Stimulated activated CD4-positive, alpha-beta T cell treated with anti-CD3 and anti-CD28 coated beads, Interleukin-2, amount 100 ng/mL, for 4 hours (primary cell): ENCODE measurements at regions not wholly inside any gene's neighbourhood (a gene's known extent, or its start where the extent isn't known, plus 50 kb on each side); places are given as distances from the start of the nearest gene placed in this dataset.

ENCODE experiments used
- DNase-seq: peaks from one replicate; pipeline ENCODE4 v3.0.0-alpha.2; 2020; ENCODE audit warnings: low read depth

GRCh38 chr3:115330430-115330829 is 183.3 kb upstream of the ZBTB20 start:
- DNase-seq, result no peak

DNA sequence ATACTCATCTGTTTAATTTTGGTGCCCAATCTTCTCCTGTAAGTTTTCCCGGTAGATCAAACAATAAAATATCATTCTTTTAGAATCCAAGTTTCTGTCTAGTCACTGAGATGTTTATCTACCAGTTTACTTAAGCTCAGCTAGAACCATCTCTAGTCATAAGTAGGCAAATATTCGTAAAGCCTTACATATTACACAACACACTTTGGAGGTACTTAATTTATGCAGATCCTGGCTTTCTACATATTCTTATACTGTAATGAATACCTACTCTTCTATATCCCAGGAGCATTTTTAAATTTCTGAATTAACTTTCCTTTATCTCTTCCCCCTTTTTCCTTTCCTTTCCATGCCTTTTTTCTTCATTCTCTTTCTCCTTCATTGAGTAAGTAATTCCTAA is 185.9 kb upstream of the ZBTB20 start:
- DNase-seq, result no peak

GRCh38 chr3:115336836-115337235 is 189.7 kb upstream of the ZBTB20 start:
- DNase-seq, result no peak

DNA sequence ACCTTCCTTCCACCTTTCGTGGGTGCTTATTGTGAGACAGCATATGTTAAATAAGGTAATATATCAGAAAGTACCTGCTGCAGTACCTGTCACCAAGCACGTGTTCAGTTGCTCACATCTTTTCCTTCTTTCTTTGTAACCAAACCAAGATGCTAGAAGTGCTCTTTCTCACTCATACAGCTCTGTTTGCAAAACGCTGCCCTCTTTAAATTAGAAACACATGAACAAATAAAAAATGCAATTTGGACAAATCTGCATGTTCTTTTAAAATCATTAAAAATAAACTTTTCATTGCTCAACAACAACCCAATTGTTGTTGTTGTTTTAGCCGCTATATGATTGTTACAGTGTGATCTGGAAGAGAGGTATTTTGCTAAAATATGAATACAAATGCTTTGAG is 193.5 kb upstream of the ZBTB20 start:
- no peak for DNase-seq

- no peak for DNase-seq
These were observed 194.1 kb upstream of the ZBTB20 start for GRCh38 chr3:115341208-115341607.

- DNase-seq, result no peak
These were observed 200.6 kb upstream of the ZBTB20 start for GRCh38 chr3:115347737-115348136.

DNA sequence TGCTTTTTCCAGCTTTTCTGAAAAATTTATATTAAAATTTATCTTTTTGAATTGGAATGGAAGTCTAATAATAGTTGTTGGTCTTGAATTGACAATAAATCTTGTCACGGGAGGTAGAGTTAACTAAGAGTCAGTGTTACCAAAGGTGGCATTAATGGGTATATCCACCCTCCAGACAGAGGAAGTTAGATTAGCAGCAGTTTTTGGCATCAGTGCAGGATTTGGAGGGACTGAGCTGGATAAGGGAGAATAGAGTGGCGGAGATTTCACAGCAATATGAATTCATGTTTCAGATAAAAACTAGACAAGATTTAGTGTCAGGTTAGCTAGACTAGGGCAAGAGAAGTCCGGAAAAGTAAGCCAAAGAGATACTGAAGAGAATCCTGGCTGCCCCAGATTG is 201.3 kb upstream of the ZBTB20 start:
- DNase-seq, result no peak

- DNase-seq, result no peak
These were observed 202.1 kb upstream of the ZBTB20 start for GRCh38 chr3:115348951-115349745.

DNA sequence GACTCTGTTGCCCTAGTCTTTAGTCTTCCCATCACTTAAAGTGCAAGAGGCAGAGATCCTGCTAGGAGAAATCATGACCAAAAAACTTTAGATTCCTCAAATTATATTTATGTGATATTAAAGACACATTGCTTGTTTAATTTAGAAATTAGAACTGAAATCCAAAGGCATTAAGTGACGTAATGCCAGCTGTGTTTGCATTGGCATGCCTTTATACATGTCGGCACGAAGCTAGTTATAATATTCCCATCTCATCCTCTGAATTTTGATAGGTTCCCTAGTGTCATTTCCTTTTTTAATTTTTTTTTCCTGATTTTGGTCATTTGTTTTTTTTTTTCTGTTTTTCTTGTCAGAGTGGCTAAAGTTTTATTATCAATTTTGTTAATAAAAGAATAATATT is 203.5 kb upstream of the ZBTB20 start:
- no peak for DNase-seq

DNA sequence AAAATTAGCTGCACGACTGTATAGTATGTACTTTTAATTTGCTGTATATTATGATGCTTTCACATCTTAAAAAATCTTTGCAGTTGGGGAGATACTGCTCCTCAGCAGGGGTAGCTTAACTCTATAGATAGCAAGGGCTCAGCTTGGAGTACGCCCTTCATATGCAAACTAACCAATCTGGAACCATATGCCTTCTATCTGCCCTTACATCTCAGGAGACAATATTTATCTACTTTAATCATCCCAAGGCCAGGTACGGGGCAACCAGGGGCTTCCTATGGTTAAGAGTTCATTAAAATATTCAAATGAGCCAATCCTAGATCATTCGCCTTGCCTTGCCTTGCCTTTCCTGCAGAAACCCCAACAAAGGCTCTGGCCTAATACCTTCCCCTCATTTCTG is 204.1 kb upstream of the ZBTB20 start:
- DNase-seq, result no peak

GRCh38 chr3:115354010-115354409 is 206.9 kb upstream of the ZBTB20 start:
- no peak for DNase-seq

GRCh38 chr3:115357456-115357855 is 210.4 kb upstream of the ZBTB20 start:
- DNase-seq, result no peak

DNA sequence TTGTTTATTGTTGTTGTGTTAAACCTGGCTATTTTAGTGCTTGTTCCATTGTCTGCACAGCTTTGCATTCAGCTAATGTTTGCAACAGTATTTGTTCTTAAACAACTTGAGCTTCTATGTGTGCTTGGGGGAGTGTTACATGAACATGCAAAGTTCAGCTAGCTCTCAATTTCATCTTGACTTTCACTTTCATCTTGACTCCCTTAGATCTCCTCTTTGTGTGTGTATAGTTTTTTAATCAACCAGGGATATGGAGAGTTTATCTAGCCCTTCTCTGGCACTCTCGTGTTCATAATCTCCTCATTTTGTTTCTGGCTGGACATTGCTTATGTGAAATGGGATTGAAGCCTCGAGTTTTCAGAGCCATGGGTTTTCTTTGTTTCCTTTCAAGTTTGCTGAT is 212.4 kb upstream of the ZBTB20 start:
- DNase-seq, result no peak

DNA sequence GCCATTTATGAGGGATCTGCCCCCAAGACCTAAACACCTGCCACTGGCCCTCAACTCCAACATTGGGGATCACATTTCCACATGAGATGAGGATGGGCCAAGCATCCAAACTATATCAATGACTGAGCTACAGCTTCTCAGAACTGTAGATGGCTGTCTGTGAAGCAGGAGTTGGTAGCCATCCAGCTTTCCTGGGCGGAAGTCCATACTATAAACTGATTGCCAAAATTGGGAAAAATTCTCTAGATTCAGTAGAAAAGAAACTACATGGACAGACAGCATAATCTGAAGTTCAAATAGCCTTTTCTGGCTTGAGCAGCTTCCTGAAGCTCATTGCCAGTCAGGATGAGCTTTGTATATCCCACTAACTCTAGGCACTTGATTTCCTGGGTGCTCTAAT is 214.7 kb upstream of the ZBTB20 start:
- DNase-seq, result no peak

DNA sequence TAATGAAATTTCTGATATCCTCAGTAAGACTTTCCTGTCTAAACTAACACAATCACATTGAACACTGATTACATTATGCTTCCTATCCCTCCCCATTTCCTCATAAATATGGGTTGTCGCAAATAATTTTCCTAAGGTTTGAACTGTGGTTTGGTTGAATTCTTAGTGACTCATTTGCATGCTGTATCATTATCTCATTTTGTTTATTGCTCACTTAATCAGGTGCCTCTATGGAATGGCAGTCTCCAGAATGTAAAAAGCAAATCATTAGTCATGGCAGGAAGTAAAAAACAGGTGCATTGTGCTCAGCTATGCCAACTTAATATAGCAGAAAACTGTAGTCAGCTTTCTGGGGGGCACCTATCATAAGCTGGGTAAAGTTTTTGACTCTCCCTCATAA is 216.0 kb upstream of the ZBTB20 start:
- DNase-seq, result no peak

DNA sequence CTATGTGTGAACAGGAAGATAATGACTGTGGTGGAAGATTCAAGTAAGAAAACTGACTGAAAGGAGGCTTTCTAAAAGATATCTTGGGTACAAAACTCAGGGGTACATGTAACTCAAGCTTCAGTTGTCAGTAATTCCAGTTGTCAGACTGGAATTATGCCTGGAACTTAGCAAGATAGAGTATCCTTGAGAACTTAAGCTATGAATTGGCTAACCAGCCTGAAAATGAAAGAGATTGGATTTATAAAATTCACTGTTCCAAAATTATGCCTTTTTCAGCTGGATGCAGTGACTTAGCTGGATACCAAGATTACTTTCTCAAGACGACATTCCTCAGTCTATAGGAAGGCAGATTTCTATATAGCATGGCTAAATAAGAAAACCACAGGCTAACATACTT is 221.9 kb upstream of the ZBTB20 start:
- DNase-seq, result no peak

GRCh38 chr3:115375362-115375761 is 228.3 kb upstream of the ZBTB20 start:
- no peak for DNase-seq

DNA sequence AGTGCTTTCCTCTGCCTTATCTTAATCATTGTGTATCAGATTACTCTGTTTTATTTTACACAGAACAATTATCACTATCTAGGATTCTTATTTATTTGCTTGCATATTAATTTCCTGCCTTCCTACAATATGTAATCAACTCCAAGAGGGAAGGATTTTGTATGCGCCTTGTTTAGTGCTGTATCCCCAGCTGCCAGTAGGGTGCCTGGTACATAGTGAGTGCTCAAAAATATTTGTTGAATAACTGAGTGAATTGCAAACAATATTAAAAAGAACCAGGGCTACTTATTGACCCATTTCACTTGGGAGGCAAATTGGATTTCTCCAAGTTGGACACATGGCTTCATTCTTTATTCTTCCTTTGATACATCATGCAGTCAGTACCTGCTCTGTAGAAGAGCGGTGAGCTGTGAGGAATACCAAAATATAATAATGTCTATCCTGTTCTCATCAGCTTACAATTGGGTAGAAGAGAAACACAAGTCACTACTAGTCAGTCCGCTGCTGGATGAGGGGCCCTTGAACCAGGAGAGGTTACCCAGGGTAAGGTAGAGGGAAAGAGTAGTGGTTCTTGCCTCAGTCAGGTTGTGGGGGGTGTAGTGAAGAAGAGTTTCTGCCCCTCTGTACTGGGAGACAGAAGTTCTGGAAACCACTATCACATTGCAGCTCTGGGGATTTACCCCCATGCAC is 233.9 kb upstream of the ZBTB20 start:
- DNase-seq, result no peak

- DNase-seq, result no peak
These were observed 234.5 kb upstream of the ZBTB20 start for GRCh38 chr3:115381573-115381912.

DNA sequence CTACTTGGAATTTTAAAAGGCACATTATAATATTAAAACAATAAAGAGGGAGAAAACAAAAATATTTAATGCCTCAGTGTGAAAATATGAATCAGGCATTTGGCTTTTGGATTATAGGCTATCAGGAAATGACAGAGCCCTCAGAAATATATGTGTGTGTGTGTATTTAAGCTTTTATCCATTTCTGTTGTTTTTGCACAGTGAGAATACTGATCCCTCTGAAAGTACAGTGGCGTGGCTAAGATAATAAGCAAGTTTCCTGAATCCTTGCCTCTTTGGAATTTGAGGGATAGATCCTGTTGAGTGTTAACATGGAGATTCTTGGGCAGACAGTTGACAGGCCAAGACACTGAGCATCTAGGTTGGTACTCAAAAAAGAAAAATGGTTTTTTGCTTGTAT is 234.8 kb upstream of the ZBTB20 start:
- no peak for DNase-seq

DNA sequence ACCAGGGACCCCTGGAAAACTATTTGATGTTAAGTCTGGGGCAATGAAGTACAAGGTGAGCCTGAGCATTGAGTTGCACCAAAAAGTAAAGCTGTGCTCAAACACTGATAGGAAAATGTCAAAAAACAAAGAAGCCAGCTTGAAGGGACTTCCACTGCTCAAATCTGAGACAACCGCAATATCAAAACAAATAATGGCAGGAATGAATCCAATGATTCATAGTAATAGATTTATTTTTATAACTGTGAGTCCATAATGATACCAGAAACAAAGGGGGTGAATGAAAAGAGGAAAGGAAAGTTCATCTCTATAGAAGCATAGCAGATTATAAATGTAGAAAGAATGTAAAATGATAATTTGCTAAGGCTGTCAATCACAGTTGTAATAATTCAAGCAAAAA is 237.3 kb upstream of the ZBTB20 start:
- no peak for DNase-seq

DNA sequence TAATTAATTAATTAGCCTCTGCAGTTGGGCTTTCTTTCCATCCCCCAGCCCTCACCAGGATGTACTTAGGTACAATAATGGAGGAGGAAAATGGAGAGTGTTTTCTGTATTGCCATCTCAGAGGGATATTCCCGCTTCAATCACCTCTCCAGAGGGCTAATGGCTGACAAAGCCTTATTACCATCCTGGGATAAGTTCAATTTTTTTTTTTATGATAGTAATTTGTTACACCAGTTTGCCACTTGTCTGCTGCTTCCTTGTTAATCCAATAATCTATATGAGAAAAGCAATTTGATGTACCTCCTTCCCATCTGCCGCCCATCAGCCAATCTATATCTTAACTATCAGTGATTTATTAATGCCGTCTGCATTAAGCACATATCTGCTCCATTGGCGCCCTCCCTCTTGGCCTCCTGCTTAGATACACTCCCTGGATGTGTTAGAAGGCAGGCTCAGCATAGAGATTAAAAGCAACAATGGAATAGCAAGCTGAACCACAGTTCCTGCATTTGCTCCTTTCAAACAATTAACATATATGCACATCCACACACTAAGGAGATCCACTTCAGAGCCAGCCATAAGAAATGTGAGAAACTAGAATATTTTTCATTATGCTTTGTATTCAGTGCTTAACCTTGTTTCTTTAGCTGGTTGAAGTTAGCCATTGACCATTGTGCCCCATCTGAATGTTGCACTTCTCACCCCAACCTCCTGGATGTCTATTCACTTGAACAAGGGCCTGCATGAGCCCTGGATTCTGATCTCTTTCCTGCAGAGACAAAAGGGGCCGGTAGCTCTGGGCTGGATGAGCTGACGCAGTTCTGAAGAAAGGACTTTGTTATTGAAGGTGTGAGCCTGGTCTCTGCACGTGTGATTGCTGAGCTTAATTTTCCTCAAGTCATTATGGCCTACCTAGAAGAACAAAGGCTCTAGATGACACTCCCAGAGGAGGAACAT is 237.3 kb upstream of the GAP43 start:
- DNase-seq, result no peak

DNA sequence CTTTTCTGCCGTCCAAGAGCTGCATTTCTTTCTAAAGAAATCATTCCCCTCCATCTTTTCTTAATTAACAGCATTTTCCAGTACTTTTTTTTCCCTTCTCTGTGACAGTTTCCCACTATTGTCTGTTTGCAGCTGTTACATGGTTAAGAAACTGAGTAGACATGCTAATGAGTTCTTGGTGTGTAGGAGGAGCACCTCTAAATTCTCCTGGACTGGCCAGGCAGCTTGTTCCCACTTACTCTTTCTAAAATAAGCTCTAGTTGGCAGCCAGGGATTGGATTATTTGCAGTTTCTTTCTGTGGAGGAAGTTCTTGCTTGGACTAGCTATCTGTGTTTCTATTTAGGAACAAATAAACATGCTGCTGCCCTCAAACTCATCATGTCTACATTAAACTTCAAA is 235.1 kb upstream of the GAP43 start:
- no peak for DNase-seq
